Heart left ventricle (tissue), 16 donors: ENCODE measurements at regions not wholly inside any gene's neighbourhood (a gene's known extent, or its start where the extent isn't known, plus 50 kb on each side); places are given as distances from the start of the nearest gene placed in this dataset.

Source experiments
- ATAC-seq, 4 donors: fragments of 200-7000 bp; cut with Tn5 transposase; one replicate each; pipeline ENCODE4 v1.9.1; 2020 to 2022; ENCODE audit warnings: moderate library complexity in 4 of 4, mild to moderate bottlenecking in 3 of 4, moderate number of reproducible peaks in 1 of 4
- DNase-seq, 5 donors: peaks; one replicate each; pipeline ENCODE4 v3.0.0-alpha.2; 2020
- H3K27ac ChIP-seq, 12 donors: fragments of 200-600 bp; sonication (generic) in 4 of 12; one replicate each; pipeline versions ENCODE4 v1.5.0 to v1.8.0; 2016 to 2022; ENCODE audit warnings: mild to moderate bottlenecking in 2 of 12
- H3K27me3 ChIP-seq, 9 donors: fragments of 200-600 bp; sonication (generic) in 2 of 9; one replicate each; pipeline versions ENCODE4 v1.5.1 to v1.8.0; 2016 to 2022; ENCODE audit warnings: mild to moderate bottlenecking in 3 of 9
- H3K36me3 ChIP-seq, 9 donors: fragments of 200-600 bp; sonication (generic) in 2 of 9; one replicate each; pipeline versions ENCODE4 v1.5.0 to v1.8.0; 2018 to 2022; ENCODE audit warnings: mild to moderate bottlenecking in 2 of 9
- H3K4me1 ChIP-seq, 12 donors: fragments of 200-600 bp; sonication (generic) in 4 of 12; one replicate each; pipeline versions ENCODE4 v1.5.0 to v1.8.0; 2016 to 2022; ENCODE audit warnings: mild to moderate bottlenecking in 3 of 12
- H3K4me3 ChIP-seq, 12 donors: fragments of 200-600 bp; sonication (generic) in 4 of 12; one replicate each; pipeline versions ENCODE4 v1.5.0 to v1.8.0; 2017 to 2022; ENCODE audit warnings: mild to moderate bottlenecking in 9 of 12, moderate library complexity in 4 of 12
- H3K9me3 ChIP-seq, 12 donors: fragments of 200-600 bp; sonication (generic) in 4 of 12; one replicate each; pipeline versions ENCODE4 v1.5.0 to v1.8.0; 2016 to 2022; ENCODE audit warnings: mild to moderate bottlenecking in 1 of 12
- POLR2A ChIP-seq, 2 donors: fragments of 450-650 bp; IDR thresholded peaks; one replicate each; pipeline ENCODE4 v1.6.1; 2017; ENCODE audit warnings: antibody characterized with exemption in 2 of 2, mild to moderate bottlenecking in 2 of 2, moderate library complexity in 2 of 2
- WGBS, 4 donors: extraction: QIAGEN DNeasy Blood & Tissue Kit in 2 of 4; methylation state at CpG; one replicate each; pipeline versions ENCODE4 v1.1.5 to v1.1.7; 2013 to 2018; 5-methylcytosine and 5-hydroxymethylcytosine counted together
- intact Hi-C, 10 donors: fragments of 100-400 bp; cut with DNase I; formaldehyde crosslinking; loops; one replicate each; pipeline versions ENCODE4 v1.11.1 to v1.14.2; 2022
- TF ChIP-seq, protein P1 (sequence below), 12 donors: fragments of 200-600 bp; sonication (generic) in 4 of 12; IDR thresholded peaks; one replicate each; pipeline versions ENCODE4 v1.5.0 to v1.8.0; 2018 to 2022; ENCODE audit warnings: antibody characterized with exemption in 12 of 12, mild to moderate bottlenecking in 5 of 12
- donor health status: ischemic (EF 13 %, LVEDD 7.1; RV severe dilation, severe dysfunction).
- donor health status: healthy with polysubstance abuse.
- donor health status: DM: no; HTN: yes; CAD: no.
- donor health status: DM: no; HTN: no; CAD: no.
- donor health status: ischemic (EF 25% LVEDD 6.9; RV normal size, moderate dysfunction).
- donor health status: ischemic (EF 25% LVEDD 5.7; RV mildly dilated, moderate dysfunction).
- donor health status: healthy.
- donor health status: DM: yes; HTN: yes; CAD: no.
- donor health status: ischemic (EF 35%, LVEDD 5.7; RV mildly dilated, moderate dysfunction).
- donor health status: nonischemic (EF 11% LVEDD 7.7; RV severe dilation, severe dysfunction).
- donor health status: DM: yes; HTN: yes; CAD: no.
- donor health status: PGD.
- donor health status: ischemic (EF 29% LVEDD 5.4; RV normal size, mild dysfunction).
- donor health status: nonischemic (EF 23%, LVEDD 6.1; RV moderate dilation, normal function).

- Histone ChIP-seq H3K4me3 (no peak overlapping the region), H3K36me3 (no peaks in the 10 kb centered on the region), H3K27ac (no peak overlapping the region), H3K9me3 (no peaks in the 10 kb centered on the region), H3K27me3 (no peaks in the 10 kb centered on the region), H3K4me1 (peaks cover 0 to 3% (median 0%) of the 10 kb centered on the region in 12 donors)
- TF ChIP-seq POLR2A (IDR thresholded peaks at IDR 0.05): no peak
- TF ChIP-seq, protein P1, sequence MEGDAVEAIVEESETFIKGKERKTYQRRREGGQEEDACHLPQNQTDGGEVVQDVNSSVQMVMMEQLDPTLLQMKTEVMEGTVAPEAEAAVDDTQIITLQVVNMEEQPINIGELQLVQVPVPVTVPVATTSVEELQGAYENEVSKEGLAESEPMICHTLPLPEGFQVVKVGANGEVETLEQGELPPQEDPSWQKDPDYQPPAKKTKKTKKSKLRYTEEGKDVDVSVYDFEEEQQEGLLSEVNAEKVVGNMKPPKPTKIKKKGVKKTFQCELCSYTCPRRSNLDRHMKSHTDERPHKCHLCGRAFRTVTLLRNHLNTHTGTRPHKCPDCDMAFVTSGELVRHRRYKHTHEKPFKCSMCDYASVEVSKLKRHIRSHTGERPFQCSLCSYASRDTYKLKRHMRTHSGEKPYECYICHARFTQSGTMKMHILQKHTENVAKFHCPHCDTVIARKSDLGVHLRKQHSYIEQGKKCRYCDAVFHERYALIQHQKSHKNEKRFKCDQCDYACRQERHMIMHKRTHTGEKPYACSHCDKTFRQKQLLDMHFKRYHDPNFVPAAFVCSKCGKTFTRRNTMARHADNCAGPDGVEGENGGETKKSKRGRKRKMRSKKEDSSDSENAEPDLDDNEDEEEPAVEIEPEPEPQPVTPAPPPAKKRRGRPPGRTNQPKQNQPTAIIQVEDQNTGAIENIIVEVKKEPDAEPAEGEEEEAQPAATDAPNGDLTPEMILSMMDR (IDR thresholded peaks at IDR 0.05): no peak
- WGBS, 4 donors: 82 to 90% (median 86%) methylated on average over 4 of the region's 4 CpGs
- intact Hi-C loops: no loop called here
- DNase-seq (no peak), ATAC-seq (no peak)
Measured at GRCh38 chr12:13597166-13597565, 384.2 kb downstream of the GRIN2B start.

GRCh38 chr12:13596714-13597113 is 384.7 kb downstream of the GRIN2B start:
- Histone ChIP-seq H3K9me3 (no peaks in the 10 kb centered on the region), H3K4me3 (no peak overlapping the region), H3K36me3 (no peaks in the 10 kb centered on the region), H3K4me1 (no peaks in the 10 kb centered on the region), H3K27me3 (no peaks in the 10 kb centered on the region), H3K27ac (no peak overlapping the region)
- ATAC-seq: no peak
- intact Hi-C loops: no loop called here
- TF ChIP-seq, protein P1 (IDR thresholded peaks at IDR 0.05): no peak
- no peak for TF ChIP-seq POLR2A (IDR thresholded peaks at IDR 0.05)
- 84 to 86% (median 85%) methylated on average over 1 of the region's 1 CpG for WGBS, 4 donors
- DNase-seq: no peak

GRCh38 chr12:13595536-13596443 is 385.6 kb downstream of the GRIN2B start:
- no peak for TF ChIP-seq POLR2A (IDR thresholded peaks at IDR 0.05)
- TF ChIP-seq, protein P1 (IDR thresholded peaks at IDR 0.05): no peak
- H3K36me3 ChIP-seq: no peaks in the 10 kb centered on the region
- no peaks in the 10 kb centered on the region for H3K9me3 ChIP-seq
- DNase-seq (no peak), ATAC-seq (no peak)
- intact Hi-C loops: no loop called here
- H3K4me1 ChIP-seq: no peaks in the 10 kb centered on the region
- H3K27ac ChIP-seq: no peak overlapping the region
- H3K27me3 ChIP-seq: no peaks in the 10 kb centered on the region
- no peak overlapping the region for H3K4me3 ChIP-seq
- 84 to 98% (median 89%) methylated on average over 2 of the region's 2 CpGs for WGBS, 4 donors

GRCh38 chr12:13594731-13595514 is 386.5 kb downstream of the GRIN2B start:
- DNase-seq: no peak
- Histone ChIP-seq H3K27me3 (no peaks in the 10 kb centered on the region), H3K27ac (no peak overlapping the region), H3K36me3 (no peaks in the 10 kb centered on the region), H3K4me3 (no peak overlapping the region), H3K4me1 (no peaks in the 10 kb centered on the region), H3K9me3 (no peaks in the 10 kb centered on the region)
- no peak for ATAC-seq
- WGBS, 4 donors: 85 to 95% (median 86%) methylated on average over 5 of the region's 5 CpGs
- TF ChIP-seq, protein P1 (IDR thresholded peaks at IDR 0.05): no peak
- TF ChIP-seq POLR2A (IDR thresholded peaks at IDR 0.05): no peak
- intact Hi-C loops: no loop called here
